ENCODE measurements at regions not wholly inside any gene's neighbourhood (a gene's known extent, or its start where the extent isn't known, plus 50 kb on each side); places are given as distances from the start of the nearest gene placed in this dataset.

- no peak overlapping the region for H3K4me3 ChIP-seq (ENCODE audit: low read depth, low read length)
- H3K36me3 ChIP-seq, result no peaks in the 10 kb centered on the region
- DNase-seq, result no peak
- H3K27ac ChIP-seq, result no peak overlapping the region
- H3K27me3 ChIP-seq (ENCODE audit: insufficient read depth, low read depth, severe bottlenecking), result peaks cover 31% of the 10 kb centered on the region
- H3K9me3 ChIP-seq (ENCODE audit: severe bottlenecking), result no peaks in the 10 kb centered on the region
- TF ChIP-seq CTCF (IDR thresholded peaks at IDR 0.05; ENCODE audit: low read depth, low read length), result no peak
Observed at GRCh38 chr4:36439556-36439955, 158.1 kb downstream of the DTHD1 start.

GRCh38 chr4:36445480-36445879, 164.1 kb downstream of the DTHD1 start:
- Histone ChIP-seq H3K9me3 (ENCODE audit: severe bottlenecking) (no peaks in the 10 kb centered on the region), H3K36me3 (no peaks in the 10 kb centered on the region), H3K4me3 (ENCODE audit: low read depth, low read length) (no peak overlapping the region), H3K27ac (no peak overlapping the region), H3K27me3 (ENCODE audit: insufficient read depth, low read depth, severe bottlenecking) (peaks cover 56% of the 10 kb centered on the region)
- no peak for DNase-seq
- TF ChIP-seq CTCF (IDR thresholded peaks at IDR 0.05; ENCODE audit: low read depth, low read length), result no peak

GRCh38 chr4:36446275-36446674, 164.9 kb downstream of the DTHD1 start:
- peaks cover 57% of the 10 kb centered on the region for H3K27me3 ChIP-seq (ENCODE audit: insufficient read depth, low read depth, severe bottlenecking)
- H3K36me3 ChIP-seq, result no peaks in the 10 kb centered on the region
- no peak for DNase-seq
- no peak overlapping the region for H3K4me3 ChIP-seq (ENCODE audit: low read depth, low read length)
- H3K27ac ChIP-seq, result no peak overlapping the region
- H3K9me3 ChIP-seq (ENCODE audit: severe bottlenecking), result no peaks in the 10 kb centered on the region
- no peak for TF ChIP-seq CTCF (IDR thresholded peaks at IDR 0.05; ENCODE audit: low read depth, low read length)

- peaks cover 62% of the 10 kb centered on the region for H3K27me3 ChIP-seq (ENCODE audit: insufficient read depth, low read depth, severe bottlenecking)
- TF ChIP-seq CTCF (IDR thresholded peaks at IDR 0.05; ENCODE audit: low read depth, low read length), result no peak
- no peak for DNase-seq
- H3K27ac ChIP-seq, result no peak overlapping the region
- no peaks in the 10 kb centered on the region for H3K9me3 ChIP-seq (ENCODE audit: severe bottlenecking)
- no peaks in the 10 kb centered on the region for H3K36me3 ChIP-seq
- no peak overlapping the region for H3K4me3 ChIP-seq (ENCODE audit: low read depth, low read length)
Observed at GRCh38 chr4:36461344-36461743, 179.9 kb downstream of the DTHD1 start.

- Histone ChIP-seq H3K27ac (no peak overlapping the region), H3K27me3 (ENCODE audit: insufficient read depth, low read depth, severe bottlenecking) (peaks cover 58% of the 10 kb centered on the region), H3K4me3 (ENCODE audit: low read depth, low read length) (no peak overlapping the region), H3K9me3 (ENCODE audit: severe bottlenecking) (no peaks in the 10 kb centered on the region), H3K36me3 (no peaks in the 10 kb centered on the region)
- no peak for DNase-seq
- no peak for TF ChIP-seq CTCF (IDR thresholded peaks at IDR 0.05; ENCODE audit: low read depth, low read length)
Observed at GRCh38 chr4:36467670-36468069, 186.3 kb downstream of the DTHD1 start.

GRCh38 chr4:36471903-36472302, 190.5 kb downstream of the DTHD1 start:
- Histone ChIP-seq H3K27me3 (ENCODE audit: insufficient read depth, low read depth, severe bottlenecking) (peaks cover 48% of the 10 kb centered on the region), H3K9me3 (ENCODE audit: severe bottlenecking) (no peaks in the 10 kb centered on the region), H3K27ac (no peak overlapping the region), H3K4me3 (ENCODE audit: low read depth, low read length) (no peak overlapping the region), H3K36me3 (no peaks in the 10 kb centered on the region)
- TF ChIP-seq CTCF (IDR thresholded peaks at IDR 0.05; ENCODE audit: low read depth, low read length), result no peak
- no peak for DNase-seq

Measured in WERI-Rb-1 (cell line).